ENCODE measurements at regions not wholly inside any gene's neighbourhood (a gene's known extent, or its start where the extent isn't known, plus 50 kb on each side); places are given as distances from the start of the nearest gene placed in this dataset.
A peak's percentile ranks its signal among the peaks of the same experiment; 100 is the strongest.

- CTCF ChIA-PET: interaction anchor here (1.3 to 1.6 kb wide), 2 partner anchors 18 to 20 kb away, joined by 3 to 4 read pairs; no protein-coding TSS in a partner anchor
- Histone ChIP-seq H3K4me3 (no peak overlapping the region), H3K4me2 (no peak overlapping the region), H3K4me1 (peaks cover 35% of the 10 kb centered on the region), H3K9me3 (no peaks in the 10 kb centered on the region), H3K27ac (peak overlapping the region; percentile 61 to 77)
- DNase-seq (ENCODE audit: low read depth in 1 of 2, low spot score in 1 of 2) (peak in 1 of 2 experiments; percentile 11), FAIRE-seq (no peak), ATAC-seq (peak in 1 of 2 experiments; percentile 55; a peak in 2 of 6 replicates)
- 70% methylated on average over 3 of the region's 3 CpGs for WGBS (ENCODE audit: missing lambda C conversion rate)
- POLR2A ChIA-PET: no interaction called here
- TF ChIP-seq HOXA7 (CRISPR knock-in tag; IDR thresholded peaks at IDR 0.05): no peak
- no peak for TF ChIP-seq ZNF302 (CRISPR knock-in tag; IDR thresholded peaks at IDR 0.05)
- TF ChIP-seq MAFK (IDR thresholded peaks at IDR 0.05; ENCODE audit: partially characterized antibody): peak; percentile 6
- TF ChIP-seq EP300 (IDR thresholded peaks at IDR 0.05): no peak
- TF ChIP-seq EHMT2 (IDR thresholded peaks at IDR 0.05; ENCODE audit: low read depth): no peak
- no peak for TF ChIP-seq ELK1 (IDR thresholded peaks at IDR 0.05; ENCODE audit: low read depth, low read length)
- no peak for TF ChIP-seq BHLHE40 (IDR thresholded peaks at IDR 0.05; ENCODE audit: low read depth, low read length)
- TF ChIP-seq CHD4 (IDR thresholded peaks at IDR 0.05; ENCODE audit: borderline replicate concordance): no peak
- no peak for TF ChIP-seq TP53 (CRISPR knock-in tag; IDR thresholded peaks at IDR 0.05)
Observed at GRCh38 chr5:96537386-96537785, 104.3 kb upstream of the PCSK1 start.

GRCh38 chr5:96538808-96539250, 105.8 kb upstream of the PCSK1 start:
- POLR2A ChIA-PET: no interaction called here
- WGBS (ENCODE audit: missing lambda C conversion rate): 0% methylated on average over 1 of the region's 1 CpG
- Histone ChIP-seq H3K9me3 (no peaks in the 10 kb centered on the region; the same call in 2 of the 3 replicates), H3K4me3 (no peak overlapping the region), H3K4me2 (peak overlapping the region; percentile 48), H3K27ac (peak overlapping the region; percentile 61 to 77), H3K4me1 (peaks cover 35% of the 10 kb centered on the region)
- peak; percentile 77 for FAIRE-seq
- peak; percentile 64 to 84; a peak in 4 of 6 replicates for ATAC-seq
- CTCF ChIA-PET: interaction anchor here (1.0 kb wide), 1 partner anchor 57 kb away, joined by 3 read pairs; no protein-coding TSS in a partner anchor
- peak in 1 of 2 experiments; percentile 28 for DNase-seq (ENCODE audit: low read depth in 1 of 2, low spot score in 1 of 2)
- TF ChIP-seq HOXA7 (CRISPR knock-in tag; IDR thresholded peaks at IDR 0.05): no peak
- TF ChIP-seq EP300 (IDR thresholded peaks at IDR 0.05): no peak
- TF ChIP-seq BHLHE40 (IDR thresholded peaks at IDR 0.05; ENCODE audit: low read depth, low read length): no peak
- TF ChIP-seq POLR2A (IDR thresholded peaks at IDR 0.05; ENCODE audit: low read length): no peak
- no peak for TF ChIP-seq GATA3 (IDR thresholded peaks at IDR 0.05; ENCODE audit: borderline replicate concordance)
- peak; percentile 54 for TF ChIP-seq JUNB (IDR thresholded peaks at IDR 0.05)
- TF ChIP-seq EHF (CRISPR knock-in tag; IDR thresholded peaks at IDR 0.05): no peak
- TF ChIP-seq E2F6 (IDR thresholded peaks at IDR 0.05; ENCODE audit: borderline replicate concordance, low read depth): no peak
- peak; percentile 42 for TF ChIP-seq MAFK (IDR thresholded peaks at IDR 0.05; ENCODE audit: partially characterized antibody)
- TF ChIP-seq SREBF2 (IDR thresholded peaks at IDR 0.05): no peak
- TF ChIP-seq FOSL2 (IDR thresholded peaks at IDR 0.05): peak; percentile 59; the same call in 1 of the 2 replicates
- TF ChIP-seq FOSL2 (CRISPR knock-in tag; IDR thresholded peaks at IDR 0.05): peak; percentile 40; the same call in 1 of the 2 replicates
- no peak for TF ChIP-seq KDM5A (IDR thresholded peaks at IDR 0.05)

- TF ChIP-seq RFX5 (IDR thresholded peaks at IDR 0.05) (no peak), HOXB13 (CRISPR knock-in tag; IDR thresholded peaks at IDR 0.05; ENCODE audit: low read depth) (no peak), POLR2AphosphoS2 (conservative IDR thresholded peaks at IDR 0.05; ENCODE audit: low read length) (no peak), HMGXB4 (CRISPR knock-in tag; IDR thresholded peaks at IDR 0.05; ENCODE audit: borderline replicate concordance) (no peak), CEBPB (IDR thresholded peaks at IDR 0.05) (no peak), CTCF (IDR thresholded peaks at IDR 0.05) (no peak), HEYL (CRISPR knock-in tag; IDR thresholded peaks at IDR 0.05) (no peak), HOXA7 (CRISPR knock-in tag; IDR thresholded peaks at IDR 0.05) (no peak), EHF (CRISPR knock-in tag; IDR thresholded peaks at IDR 0.05) (no peak), CBX2 (IDR thresholded peaks at IDR 0.05; ENCODE audit: borderline replicate concordance, low read depth) (no peak), NR3C1 (IDR thresholded peaks at IDR 0.05) (no peak), RCOR1 (IDR thresholded peaks at IDR 0.05; ENCODE audit: low read depth, low read length) (no peak)
- 45% methylated on average over 1 of the region's 1 CpG for WGBS (ENCODE audit: missing lambda C conversion rate)
- CTCF ChIA-PET: no interaction called here
- ATAC-seq (no peak), DNase-seq (ENCODE audit: low read depth in 1 of 2, low spot score in 1 of 2) (no peak), FAIRE-seq (no peak)
- H3K9me3 ChIP-seq: no peaks in the 10 kb centered on the region; the same call in 2 of the 3 replicates
- H3K4me3 ChIP-seq: no peak overlapping the region
- no peak overlapping the region for H3K27ac ChIP-seq
- H3K4me2 ChIP-seq: no peak overlapping the region
- POLR2A ChIA-PET: no interaction called here
- no peaks in the 10 kb centered on the region; the same call in 2 of the 3 replicates for H3K4me1 ChIP-seq
Observed at GRCh38 chr5:96546120-96546519, 113.1 kb upstream of the PCSK1 start.
